GM18873 (cell line): ENCODE measurements at regions not wholly inside any gene's neighbourhood (a gene's known extent, or its start where the extent isn't known, plus 50 kb on each side); places are given as distances from the start of the nearest gene placed in this dataset.
"Not testable (repeated sequence)": the region's sequence is repeated elsewhere in the genome, so short reads cannot be mapped to it uniquely, and the experiment has no call there.

ENCODE experiments used
- ATAC-seq: cut with Tn5 transposase; IDR thresholded peaks from one replicate; pipeline ENCODE4 v1.9.1; 2021; ENCODE audit warnings: mild to moderate bottlenecking, moderate library complexity, moderate number of reproducible peaks; ENCODE audit not compliant: unreplicated experiment, low FRiP score

DNA sequence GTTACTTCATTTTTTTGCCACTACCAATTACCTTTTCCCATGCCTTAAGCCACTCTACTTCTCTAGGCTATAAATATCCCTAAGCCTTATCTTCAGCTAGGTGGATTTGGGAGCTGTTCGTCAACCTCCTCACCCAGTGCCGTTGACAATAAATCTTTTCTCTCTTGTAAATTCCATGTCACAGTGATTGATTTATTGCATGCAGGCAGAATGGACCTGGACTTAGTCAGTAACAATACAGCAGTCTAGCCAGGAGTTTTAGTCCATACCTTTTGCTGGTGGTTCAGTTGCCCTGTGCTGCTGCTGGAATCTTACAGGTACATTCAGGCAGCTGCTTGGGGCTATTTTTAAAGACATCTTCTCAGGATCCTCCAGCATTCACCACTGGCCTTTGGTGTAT lies 350.5 kb upstream of the NRG3 start:
- ATAC-seq = no peak

DNA sequence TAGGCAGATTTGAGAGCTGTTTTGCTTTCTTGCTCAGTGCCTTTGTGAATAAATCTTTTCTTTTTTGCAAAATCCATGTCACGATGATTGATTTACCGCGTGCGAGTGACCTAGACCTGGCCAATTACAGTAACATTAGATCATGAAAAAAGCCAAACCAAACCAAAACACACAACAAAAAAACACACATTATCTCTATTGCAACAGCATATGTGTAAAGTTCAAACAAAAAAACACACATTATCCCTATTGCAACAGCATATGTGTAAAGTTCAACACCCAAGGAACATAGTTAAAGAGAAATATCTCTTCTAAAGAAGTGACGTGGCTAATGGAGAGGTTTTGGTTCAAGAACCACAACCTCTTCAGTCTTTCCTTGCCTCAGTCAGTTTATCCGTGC lies 342.6 kb upstream of the NRG3 start:
- ATAC-seq = no peak

DNA sequence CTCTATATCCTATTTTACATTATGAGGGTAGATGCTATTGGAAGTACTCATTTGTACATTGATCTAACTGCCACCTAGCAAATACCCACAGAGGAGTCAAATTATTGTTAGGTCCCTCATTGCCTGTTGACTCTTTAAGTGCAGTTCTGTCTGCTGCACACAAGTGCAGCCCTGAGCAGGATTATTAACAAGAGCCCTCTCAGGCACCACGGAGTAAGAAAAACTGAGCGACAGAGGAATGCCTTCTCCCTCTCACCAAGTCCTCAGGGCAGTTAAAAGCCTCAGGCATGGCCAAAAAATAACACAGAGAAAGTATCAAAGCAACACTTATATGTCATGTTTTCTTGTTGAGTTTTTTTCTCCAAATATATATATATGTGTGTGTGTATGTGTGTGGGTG lies 340.0 kb upstream of the NRG3 start:
- ATAC-seq = no peak

DNA sequence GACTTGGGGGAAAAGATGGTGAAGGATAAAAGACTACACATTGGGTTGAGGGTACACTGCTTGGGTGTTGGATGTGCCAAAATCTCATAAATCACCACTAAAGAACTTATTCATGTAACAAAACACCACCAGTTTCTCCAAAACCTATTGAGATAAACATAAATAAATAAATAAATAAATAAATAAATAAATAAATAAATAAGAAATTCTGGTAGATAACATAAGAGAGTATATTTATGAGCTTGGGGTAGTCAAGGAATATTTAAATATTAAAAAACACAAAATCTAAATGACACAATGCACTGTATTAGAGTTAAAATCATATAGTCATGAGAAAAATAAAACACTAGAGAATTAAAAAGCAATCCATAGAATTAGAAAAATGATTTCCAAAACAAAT lies 333.5 kb upstream of the NRG3 start:
- ATAC-seq = no peak

DNA sequence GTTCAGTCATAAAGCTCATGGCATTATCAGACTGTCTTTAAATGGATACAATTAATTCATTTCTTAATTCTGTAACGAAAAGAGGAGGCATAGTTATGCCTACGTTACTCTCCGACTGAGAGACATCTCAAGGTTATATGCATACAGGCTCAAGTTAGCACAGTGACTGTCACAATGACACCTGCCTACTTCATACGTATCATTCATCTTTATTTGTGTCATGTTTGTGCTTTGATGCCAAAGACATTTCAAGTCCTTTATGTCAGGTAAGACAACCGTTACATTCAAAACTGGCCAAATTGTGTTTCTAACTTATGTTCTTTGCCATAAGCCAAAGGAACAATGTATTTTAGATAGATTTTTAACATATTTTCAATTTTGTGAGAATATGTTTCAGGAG lies 328.8 kb upstream of the NRG3 start:
- no peak for ATAC-seq

DNA sequence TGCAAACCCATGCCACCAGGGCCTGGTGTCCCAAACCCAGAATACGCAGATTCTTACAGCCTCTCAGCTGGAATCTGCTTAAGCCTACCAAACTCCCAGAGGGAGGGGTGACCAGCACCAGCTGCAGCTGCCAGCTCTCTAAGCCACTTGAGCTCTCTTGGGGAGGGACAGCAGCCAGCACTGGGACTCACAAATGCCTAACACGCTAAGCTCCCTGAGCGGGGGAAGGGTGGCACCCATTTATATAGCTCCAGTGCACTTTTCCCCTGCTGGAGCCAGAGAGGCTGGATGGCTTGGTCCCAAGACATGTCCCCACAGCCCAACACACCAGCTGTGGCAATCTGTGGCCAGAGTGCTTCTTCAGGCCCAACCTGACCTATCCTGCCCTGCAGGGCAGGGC lies 326.8 kb upstream of the NRG3 start:
- no peak for ATAC-seq

DNA sequence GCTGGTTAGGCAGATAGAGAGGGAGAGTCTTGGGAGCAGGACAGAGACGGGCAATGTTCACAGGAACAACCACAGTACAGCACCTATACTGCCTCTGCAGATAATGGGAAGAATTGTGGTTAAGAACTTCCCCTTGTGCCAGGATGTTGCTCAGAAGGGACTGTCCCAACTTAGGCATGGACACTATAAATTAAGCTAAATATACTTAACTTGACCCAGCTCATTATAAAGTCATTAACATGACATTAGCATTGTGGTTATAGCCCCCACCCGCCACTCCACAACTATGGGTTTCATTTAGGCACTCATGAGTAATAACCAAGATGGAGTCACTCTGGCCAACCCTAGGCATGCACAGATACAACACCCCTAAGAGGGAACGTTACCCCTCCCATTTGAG lies 310.9 kb upstream of the NRG3 start:
- ATAC-seq = no peak

DNA sequence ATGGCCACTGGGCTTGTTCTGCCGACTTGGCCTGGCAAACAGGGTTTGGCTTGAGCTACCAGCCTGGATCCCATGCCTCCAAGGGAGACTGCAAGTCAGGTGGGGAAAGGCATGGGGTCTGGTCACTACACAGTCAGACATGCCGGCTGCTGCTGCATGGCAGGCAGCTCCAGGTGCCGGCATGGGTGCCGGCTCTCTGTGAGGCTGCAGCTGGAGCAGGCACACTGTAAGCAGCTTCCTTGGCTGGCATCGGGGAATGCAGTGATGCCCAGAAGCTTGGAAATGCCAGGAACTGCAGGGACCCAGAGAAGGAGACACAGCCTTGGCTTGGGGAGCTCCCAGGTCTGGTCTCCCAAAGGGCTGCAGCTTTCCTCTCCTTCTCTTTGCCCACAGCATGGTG lies 305.5 kb upstream of the NRG3 start:
- no peak for ATAC-seq

DNA sequence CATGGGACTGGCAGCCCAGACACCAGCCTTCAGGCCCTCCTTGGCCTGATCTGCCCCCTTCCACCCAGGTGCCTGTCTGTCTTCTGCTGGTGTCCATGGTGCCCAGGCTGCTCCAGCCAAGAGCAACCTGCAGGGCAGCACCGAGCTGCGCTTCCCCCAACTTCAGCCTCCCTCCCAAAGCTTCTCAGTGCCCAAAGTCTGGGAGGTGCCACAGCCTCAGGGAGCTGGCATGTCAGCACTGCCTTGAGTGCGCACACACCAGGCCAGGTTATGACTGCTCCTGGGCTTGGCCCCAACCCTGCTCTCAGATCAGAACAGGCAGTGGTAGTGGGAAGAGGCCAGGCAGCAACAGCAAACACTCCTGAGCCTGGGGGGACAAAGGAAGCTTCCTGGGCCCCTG lies 304.6 kb upstream of the NRG3 start:
- ATAC-seq = no peak

DNA sequence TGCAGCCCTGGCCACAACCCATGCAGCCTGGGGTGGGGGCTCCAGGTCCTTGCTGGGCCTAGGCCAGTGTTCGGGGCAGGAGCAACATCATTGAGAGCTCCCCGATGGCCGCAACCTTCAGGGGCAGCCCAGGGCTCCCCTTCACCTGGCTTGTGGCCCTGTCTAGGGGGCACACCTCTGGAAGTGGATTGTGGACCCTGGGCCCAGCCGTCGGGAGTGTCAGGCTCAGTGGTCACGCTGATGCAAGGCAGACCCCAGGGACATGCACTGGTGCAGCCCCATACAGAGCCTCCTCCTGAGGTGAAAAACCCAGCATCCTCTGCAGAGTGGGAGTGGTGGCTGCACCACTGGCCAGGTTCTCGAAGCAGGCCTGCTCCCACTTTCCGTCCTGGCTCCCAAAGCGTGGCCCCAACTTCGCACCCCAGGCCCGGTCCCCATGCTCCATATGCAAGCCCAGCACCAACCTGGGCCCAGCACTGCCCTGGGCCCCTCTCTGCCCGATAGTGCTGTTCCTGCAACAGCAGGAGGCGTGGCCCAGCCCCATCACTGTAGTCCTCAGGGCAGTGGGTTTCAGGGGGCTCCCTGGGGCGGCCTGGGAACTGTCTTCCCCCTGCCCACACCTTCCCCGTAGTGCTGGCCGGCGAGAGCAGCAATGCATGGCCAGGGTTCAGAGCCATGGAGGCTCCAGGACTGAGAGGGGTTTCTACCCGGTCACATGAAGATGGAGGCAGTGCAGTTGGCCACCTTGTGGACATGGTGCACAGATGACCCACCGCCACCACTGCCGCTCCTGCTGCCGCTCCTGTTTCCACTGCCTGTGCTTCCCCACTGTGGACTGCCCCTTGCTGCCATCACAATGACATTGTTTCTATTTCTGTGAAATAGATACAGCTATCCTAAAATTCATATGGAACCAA lies 303.9 kb upstream of the NRG3 start:
- no peak for ATAC-seq

DNA sequence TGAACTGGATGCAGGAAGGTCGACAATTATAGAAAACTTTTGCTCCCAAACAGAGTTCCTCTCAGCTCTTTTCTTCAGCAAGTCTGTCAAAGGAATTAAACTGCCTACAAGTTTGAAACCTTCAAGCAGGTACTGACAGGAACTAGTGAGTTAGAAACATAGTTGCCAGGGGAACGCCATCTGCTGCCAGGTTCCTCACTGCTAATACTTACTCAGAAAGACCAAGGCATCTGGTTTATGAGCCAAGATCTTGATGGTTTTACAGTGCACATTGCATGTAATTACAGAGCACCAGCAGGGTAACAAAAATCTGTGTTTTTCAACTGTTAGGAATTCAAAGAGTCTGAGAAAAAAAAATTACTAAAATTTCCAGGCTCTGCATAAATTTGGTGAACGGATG lies 300.0 kb upstream of the NRG3 start:
- ATAC-seq = no peak

DNA sequence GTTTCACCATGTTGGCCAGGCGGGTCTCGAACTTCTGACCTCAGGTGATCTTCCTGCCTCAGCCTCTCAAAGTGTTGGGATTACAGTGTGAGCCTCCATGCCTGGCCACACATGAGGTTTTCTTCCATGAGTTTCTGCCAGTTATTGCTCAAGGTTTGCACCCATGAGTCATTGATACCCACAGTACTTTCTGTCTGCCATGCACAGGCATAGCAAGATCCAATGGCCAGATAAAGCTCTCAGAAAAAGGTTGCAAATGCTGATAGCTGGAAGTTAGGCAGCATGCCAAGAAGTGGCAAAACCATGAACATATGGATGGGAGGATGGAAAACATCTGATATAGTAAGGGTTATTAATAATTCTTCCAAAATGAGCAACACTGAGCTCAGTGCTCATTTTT lies 298.7 kb upstream of the NRG3 start:
- ATAC-seq = no peak

DNA sequence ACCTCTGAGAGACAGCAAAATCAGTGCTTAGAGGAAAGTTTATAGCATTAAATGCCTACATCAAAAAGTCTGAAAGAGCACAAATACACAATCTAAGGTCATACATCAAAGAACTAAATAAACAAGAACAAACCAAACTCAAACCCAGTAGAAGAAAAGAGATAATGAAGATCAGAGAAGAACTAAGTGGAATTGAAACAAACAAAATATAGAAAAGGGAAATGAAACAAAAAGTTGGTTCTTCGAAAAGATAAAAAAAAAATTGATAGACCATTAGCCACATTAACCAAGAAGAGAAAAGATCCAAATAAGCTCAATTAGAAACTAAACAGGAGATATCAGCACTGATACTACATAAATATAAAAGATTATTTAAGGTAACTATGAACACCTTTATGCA lies 280.0 kb upstream of the NRG3 start:
- no peak for ATAC-seq

DNA sequence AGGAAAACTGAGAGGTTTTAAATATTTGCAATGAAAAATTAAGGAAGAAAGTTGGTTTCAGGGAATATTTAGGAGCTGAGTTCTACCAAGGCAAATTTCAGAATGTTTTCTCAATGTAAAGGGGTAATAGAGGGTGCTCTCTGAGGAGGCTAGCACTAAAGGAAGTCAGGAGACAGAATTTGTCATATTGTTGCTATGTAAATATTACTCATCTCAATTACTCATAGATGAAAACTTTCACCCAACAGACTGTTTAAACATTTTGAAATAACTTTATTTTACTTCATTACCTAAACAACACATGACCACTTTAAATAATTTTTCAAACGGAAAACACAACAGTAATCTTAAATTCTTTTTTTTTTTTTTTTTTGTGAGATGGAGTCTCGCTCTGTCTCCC lies 274.8 kb upstream of the NRG3 start:
- ATAC-seq = no peak

DNA sequence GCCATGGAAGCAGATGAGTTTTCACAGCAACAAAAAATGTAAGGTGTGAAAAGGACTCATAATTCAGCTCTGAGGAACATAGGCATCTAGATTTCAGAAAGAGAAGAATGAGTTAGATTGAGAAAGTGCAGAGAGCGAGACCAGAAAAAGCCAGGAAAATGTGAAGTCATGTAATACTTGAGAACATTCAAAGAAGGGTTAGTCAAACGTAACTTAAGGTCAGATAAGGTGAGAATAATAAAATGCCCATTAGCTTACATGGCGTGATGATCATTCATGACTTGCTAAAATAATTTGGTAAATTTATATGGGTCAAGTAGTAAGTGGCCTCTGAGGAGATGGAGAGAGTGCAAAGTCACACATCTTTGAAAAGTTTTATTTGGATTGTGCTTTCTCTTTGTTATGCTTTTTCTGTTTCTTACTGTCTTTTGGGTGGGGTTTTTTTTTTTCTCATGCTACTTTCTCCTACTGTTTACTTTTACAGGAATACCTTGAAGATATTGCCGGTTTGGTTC lies 271.8 kb upstream of the NRG3 start:
- ATAC-seq = no peak

DNA sequence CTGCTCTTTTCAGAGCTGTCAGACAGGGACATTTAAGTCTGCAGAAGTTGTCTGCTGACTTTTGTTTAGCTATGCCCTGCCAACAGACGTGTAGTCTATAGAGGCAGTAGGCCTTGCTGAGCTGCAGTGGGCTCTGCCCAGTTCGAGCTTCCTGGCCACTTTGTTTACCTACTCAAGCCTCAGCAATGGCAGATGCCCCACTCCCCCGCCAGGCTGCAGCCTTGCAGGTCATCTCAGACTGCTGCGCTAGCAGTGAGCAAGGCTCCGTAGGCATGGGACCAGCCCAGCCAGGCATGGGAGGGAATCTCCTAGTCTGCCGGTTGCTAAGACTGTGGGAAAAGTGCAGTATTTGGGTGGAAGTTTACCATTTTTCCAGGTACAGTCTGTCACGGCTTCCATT lies 230.5 kb upstream of the NRG3 start:
- ATAC-seq = not testable (repeated sequence)

DNA sequence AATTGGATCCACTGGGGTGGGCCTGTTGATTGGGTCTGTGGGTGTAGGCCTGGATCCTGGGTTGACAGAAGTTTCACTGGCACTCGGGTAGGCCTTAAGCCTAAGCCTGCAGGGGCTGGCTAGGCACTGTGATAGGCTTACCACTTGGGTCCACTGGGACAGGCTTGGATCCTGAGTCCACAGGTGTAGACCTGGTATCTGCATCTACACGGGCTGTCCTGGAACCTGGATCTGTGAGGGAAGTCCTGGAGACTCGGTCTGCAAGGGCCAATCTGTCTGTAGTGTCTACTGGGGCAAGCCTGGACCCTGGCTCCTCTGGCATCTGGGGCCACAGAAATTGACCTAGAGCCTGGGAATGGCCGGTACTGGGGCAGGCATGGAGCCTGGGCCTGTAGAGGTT lies 219.0 kb upstream of the NRG3 start:
- ATAC-seq = no peak

DNA sequence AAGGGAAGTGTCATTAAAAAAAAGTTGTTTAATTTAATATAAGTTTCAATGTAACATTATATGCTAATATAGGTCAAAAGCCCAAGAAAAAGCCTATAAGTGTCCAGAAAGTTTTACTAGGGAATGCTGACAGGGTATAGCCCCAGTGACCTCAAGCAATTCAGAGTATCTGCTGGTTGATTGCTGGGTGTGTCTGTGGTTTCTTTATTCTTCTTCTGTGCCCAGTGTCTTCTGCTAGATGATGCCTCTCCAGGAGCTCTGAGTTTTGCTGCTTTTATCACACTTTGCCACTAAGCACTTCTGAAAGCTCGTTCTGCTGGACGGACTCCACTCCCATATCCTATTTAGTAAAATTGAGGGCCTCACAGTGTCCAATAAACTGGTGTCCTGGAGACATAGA lies 212.2 kb upstream of the NRG3 start:
- ATAC-seq = no peak

DNA sequence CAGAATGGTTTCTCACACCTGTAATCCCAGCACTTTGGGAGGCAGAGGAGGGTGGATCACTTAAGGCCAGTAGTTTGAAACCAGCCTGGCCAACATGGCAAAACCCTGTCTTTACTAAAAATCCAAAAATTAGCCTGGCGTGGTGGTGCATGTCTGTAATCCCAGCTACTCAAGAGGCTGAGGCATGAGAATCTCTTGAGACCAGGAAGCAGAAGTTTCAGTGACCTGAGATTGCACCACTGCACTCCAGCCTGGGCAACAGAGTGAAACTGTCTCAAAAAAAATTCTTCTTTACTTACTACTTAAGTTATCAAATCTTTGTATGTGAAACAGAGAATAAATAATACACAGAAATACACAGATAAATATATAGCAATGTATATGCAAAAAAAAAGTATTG lies 210.2 kb upstream of the NRG3 start:
- not testable (repeated sequence) for ATAC-seq

DNA sequence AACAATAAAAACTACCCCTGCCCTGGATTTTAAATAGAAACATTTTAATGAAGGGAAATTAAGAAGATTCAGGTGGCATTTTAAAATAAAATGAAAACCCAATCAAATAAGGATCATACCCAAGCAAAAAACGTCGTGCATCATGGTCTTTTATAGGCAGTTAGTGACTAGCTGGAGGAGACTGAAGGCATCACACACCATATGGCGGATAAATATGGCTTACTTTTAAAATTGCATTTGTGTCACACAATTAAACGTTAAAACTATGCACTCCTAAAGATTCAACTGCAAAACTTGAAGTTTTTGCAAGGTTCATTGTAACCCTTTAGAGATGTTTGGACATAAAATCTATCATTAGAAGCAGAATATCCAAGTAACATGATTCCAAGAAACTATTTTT lies 200.1 kb upstream of the NRG3 start:
- ATAC-seq = no peak

DNA sequence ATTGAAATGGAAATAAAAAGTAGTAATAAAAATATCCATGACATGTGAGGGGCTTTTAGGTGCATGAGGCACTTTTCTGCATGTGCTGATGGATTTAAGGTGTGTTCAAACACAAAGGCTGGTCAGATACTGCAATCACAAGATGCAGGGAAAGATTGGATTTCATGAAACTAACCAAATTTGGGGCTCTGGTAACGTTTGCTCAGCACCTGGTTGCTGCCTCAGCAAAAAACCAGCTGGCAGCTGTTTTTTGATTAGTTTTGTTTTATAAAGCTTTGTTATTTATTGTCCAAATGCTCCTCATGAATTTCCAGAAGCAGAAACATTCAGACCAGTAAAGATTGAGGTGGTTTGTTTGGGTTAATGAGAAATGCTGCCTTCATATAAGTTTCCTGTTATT lies 195.7 kb upstream of the NRG3 start:
- ATAC-seq = no peak

DNA sequence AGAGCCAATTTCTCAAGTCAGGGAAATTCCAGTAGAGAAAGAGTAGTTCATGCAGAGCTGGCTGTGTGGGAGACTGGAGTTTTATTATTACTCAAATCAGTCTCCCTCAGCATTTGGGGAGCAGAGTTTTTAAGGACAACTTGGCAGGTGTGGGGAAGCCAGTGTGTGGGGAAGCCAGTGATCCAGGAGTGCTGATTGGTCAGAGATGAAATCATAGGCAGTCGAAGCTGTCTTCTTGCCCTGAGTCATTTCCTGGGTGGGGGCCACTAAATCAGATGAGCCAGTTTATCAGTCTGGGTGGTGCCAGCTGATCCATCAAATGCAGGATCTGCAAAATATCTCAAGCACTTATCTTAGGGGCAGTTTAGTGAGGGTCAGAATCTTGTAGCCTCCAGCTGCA lies 194.6 kb upstream of the NRG3 start:
- ATAC-seq = no peak
